ENCODE measurements at regions not wholly inside any gene's neighbourhood (a gene's known extent, or its start where the extent isn't known, plus 50 kb on each side); places are given as distances from the start of the nearest gene placed in this dataset.

GRCh38 chr6:125539892-125540291 lies 209.5 kb upstream of the HEY2 start:
- intact Hi-C loops (cut with micrococcal nuclease) = no loop called here

GRCh38 chr6:125544819-125545218 lies 204.6 kb upstream of the HEY2 start:
- intact Hi-C loops (cut with micrococcal nuclease) = no loop called here

- intact Hi-C loops (cut with micrococcal nuclease) = no loop called here
Measured at GRCh38 chr6:125546841-125547251, 202.6 kb upstream of the HEY2 start.

GRCh38 chr6:125547381-125547780 lies 202.1 kb upstream of the HEY2 start:
- intact Hi-C loops (cut with micrococcal nuclease) = no loop called here

GRCh38 chr6:125549202-125549884 lies 200.1 kb upstream of the HEY2 start:
- intact Hi-C loops (cut with micrococcal nuclease) = no loop called here

DNA sequence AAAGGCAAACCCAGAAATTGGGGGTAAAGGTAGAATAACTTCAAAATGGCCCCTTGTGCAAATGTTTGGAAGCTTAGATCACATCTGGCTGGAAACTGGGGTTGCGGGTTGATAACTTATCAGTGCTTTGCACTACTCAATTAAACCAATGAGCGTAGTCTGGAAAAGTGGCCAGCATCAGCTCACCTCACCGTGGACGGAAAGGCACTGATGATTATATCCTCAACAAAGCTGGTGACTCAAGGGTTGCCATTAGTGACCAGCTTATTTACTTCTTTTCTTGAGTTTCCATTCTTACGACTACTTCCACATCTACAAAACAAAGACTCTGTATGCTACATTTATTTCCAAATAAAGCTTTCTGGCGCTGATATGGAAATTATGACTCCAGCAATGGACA lies 198.5 kb upstream of the HEY2 start:
- intact Hi-C loops (cut with micrococcal nuclease) = no loop called here

DNA sequence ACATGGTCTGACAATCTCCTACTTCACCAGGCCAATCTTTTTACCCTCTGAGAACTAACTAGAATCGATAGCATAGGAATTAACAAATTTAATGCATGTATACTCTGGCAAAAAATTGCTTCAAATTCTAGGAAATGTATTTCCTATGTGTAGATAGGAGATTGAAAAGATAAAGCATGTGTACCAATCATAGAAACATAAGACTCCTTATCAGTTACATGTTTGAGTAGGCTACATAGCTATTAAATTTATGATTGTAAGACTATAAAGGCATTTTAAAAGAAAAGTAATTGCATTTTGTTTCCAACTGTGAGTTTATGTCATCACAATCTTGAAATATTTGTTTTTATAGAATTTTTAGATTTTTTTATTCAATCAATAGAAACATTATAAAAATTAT lies 196.6 kb upstream of the HEY2 start:
- intact Hi-C loops (cut with micrococcal nuclease) = no loop called here

- intact Hi-C loops (cut with micrococcal nuclease) = no loop called here
Measured at GRCh38 chr6:125554456-125554855, 195.0 kb upstream of the HEY2 start.

- intact Hi-C loops (cut with micrococcal nuclease) = no loop called here
Measured at GRCh38 chr6:125558241-125558843, 191.1 kb upstream of the HEY2 start.

- intact Hi-C loops (cut with micrococcal nuclease) = no loop called here
Measured at GRCh38 chr6:125558907-125559306, 190.5 kb upstream of the HEY2 start.

GRCh38 chr6:125562156-125562555 lies 187.3 kb upstream of the HEY2 start:
- intact Hi-C loops (cut with micrococcal nuclease) = no loop called here

GRCh38 chr6:125564941-125565340 lies 184.5 kb upstream of the HEY2 start:
- intact Hi-C loops (cut with micrococcal nuclease) = no loop called here

DNA sequence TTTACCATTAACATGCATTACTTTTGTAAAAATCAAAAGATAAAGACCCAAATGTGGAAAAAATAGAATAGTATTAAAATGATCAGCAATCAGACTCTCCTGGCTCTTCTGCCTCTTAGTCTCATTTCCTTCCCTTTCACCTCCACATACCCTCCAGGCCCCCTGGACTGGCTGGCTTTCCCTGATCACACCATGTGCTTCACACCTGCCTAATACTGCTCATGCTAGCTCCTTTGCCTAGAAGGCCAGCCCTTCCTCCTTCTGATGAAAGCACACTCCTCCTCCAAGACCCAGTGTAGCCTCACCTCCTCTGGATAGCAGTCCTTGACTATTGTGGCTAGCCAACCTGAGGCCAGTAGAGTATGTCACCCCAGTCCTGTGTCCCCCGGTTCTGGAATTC lies 182.0 kb upstream of the HEY2 start:
- intact Hi-C loops (cut with micrococcal nuclease) = no loop called here

GRCh38 chr6:125568609-125569008 lies 180.8 kb upstream of the HEY2 start:
- intact Hi-C loops (cut with micrococcal nuclease) = no loop called here

GRCh38 chr6:125570526-125570925 lies 178.9 kb upstream of the HEY2 start:
- intact Hi-C loops (cut with micrococcal nuclease) = no loop called here

- intact Hi-C loops (cut with micrococcal nuclease) = no loop called here
Measured at GRCh38 chr6:125571207-125571755, 178.2 kb upstream of the HEY2 start.

DNA sequence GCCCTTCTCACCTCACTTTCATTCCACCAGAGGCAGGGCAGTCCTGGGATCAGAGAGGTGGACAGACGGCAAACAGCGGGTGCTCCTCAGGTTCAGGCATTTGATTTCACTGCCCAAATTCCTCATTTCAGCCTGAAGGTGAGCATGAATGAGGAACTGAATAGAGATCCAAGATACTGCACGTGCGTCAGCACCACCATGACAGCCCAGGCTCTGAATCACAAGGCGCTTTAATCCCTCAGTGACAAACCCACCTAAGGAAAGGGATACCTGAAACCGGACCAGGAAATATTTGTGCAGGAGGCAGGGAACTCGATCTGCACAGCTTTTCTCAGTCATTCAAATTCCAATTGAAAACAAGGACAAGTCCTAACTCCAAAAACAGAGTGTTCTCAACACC lies 174.8 kb upstream of the HEY2 start:
- intact Hi-C loops (cut with micrococcal nuclease) = no loop called here

- intact Hi-C loops (cut with micrococcal nuclease) = no loop called here
Measured at GRCh38 chr6:125577124-125577662, 172.2 kb upstream of the HEY2 start.

- intact Hi-C loops (cut with micrococcal nuclease) = no loop called here
Measured at GRCh38 chr6:125584468-125584939, 164.9 kb upstream of the HEY2 start.

GRCh38 chr6:125585470-125585869 lies 164.0 kb upstream of the HEY2 start:
- intact Hi-C loops (cut with micrococcal nuclease) = no loop called here

DNA sequence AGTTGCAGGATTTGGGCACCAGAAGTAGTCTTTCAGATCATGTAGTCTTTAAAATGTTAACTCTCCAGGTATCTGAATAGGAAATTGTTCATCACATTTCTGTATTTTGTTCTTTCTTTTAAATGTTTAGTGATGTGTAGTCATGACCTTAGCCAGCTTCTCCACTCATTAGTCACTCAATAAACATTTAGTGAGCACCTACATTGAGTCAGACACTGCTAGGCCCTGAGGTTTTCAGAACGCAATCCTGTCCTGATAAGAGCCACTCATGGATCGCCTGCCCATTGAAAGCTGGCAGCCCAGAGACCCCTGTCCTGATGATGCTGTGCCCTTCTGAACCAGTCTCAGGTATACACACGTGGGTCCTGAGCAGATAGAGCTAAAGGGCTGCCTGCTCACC lies 163.4 kb upstream of the HEY2 start:
- intact Hi-C loops (cut with micrococcal nuclease) = no loop called here

- intact Hi-C loops (cut with micrococcal nuclease) = no loop called here
Measured at GRCh38 chr6:125586605-125587004, 162.8 kb upstream of the HEY2 start.
